IPS DF 6.9 (cell line): ENCODE measurements at regions not wholly inside any gene's neighbourhood (a gene's known extent, or its start where the extent isn't known, plus 50 kb on each side); places are given as distances from the start of the nearest gene placed in this dataset.

Experiments used
- DNase-seq: peaks from one replicate; pipeline ENCODE4 v3.0.0-alpha.2; 2013; ENCODE audit warnings: low read depth, low spot score
- H3K27ac ChIP-seq: one replicate; pipeline ENCODE4 v1.5.1; 2013; ENCODE audit warnings: low read length, control low read depth
- H3K27me3 ChIP-seq: 2 replicates; pipeline ENCODE4 v1.6.1; 2013; ENCODE audit warnings: mild to moderate bottlenecking, low read length; ENCODE audit not compliant: control insufficient read depth, insufficient read depth
- H3K36me3 ChIP-seq: 2 replicates; pipeline ENCODE4 v1.6.1; 2013; ENCODE audit warnings: low read length; ENCODE audit not compliant: control insufficient read depth, insufficient read depth
- H3K4me1 ChIP-seq: 2 replicates; pipeline ENCODE4 v1.6.1; 2013; ENCODE audit warnings: low read length; ENCODE audit not compliant: control insufficient read depth, insufficient read depth
- H3K4me3 ChIP-seq: 2 replicates; pipeline ENCODE4 v1.5.1; 2013; ENCODE audit warnings: mild to moderate bottlenecking, low read length
- H3K9me3 ChIP-seq: 2 replicates; pipeline ENCODE4 v1.6.1; 2013; ENCODE audit warnings: low read length, inconsistent platforms; ENCODE audit not compliant: control insufficient read depth, insufficient read depth
- WGBS: extraction: QIAGEN DNeasy Blood & Tissue Kit; methylation state at CpG from one replicate; pipeline ENCODE4 v1.1.7; 2013; ENCODE audit warnings: mixed read lengths, missing lambda C conversion rate; ENCODE audit not compliant: insufficient read length, insufficient coverage; 5-methylcytosine and 5-hydroxymethylcytosine counted together

- Histone ChIP-seq H3K27me3 (no peaks in the 10 kb centered on the region), H3K4me1 (no peaks in the 10 kb centered on the region), H3K4me3 (no peak overlapping the region), H3K9me3 (no peaks in the 10 kb centered on the region), H3K36me3 (no peaks in the 10 kb centered on the region), H3K27ac (no peak overlapping the region)
- no CpG with 5 or more reads among the region's 1 CpG for WGBS
- DNase-seq, result no peak
Measured at GRCh38 chr10:83397806-83398205, 741.5 kb upstream of the GHITM start.

GRCh38 chr10:83410570-83410969, 728.7 kb upstream of the GHITM start:
- no peak overlapping the region for H3K4me3 ChIP-seq
- no peaks in the 10 kb centered on the region for H3K27me3 ChIP-seq
- no peaks in the 10 kb centered on the region for H3K9me3 ChIP-seq
- no CpG with 5 or more reads among the region's 2 CpGs for WGBS
- H3K4me1 ChIP-seq, result no peaks in the 10 kb centered on the region
- H3K36me3 ChIP-seq, result no peaks in the 10 kb centered on the region
- DNase-seq, result no peak
- no peak overlapping the region for H3K27ac ChIP-seq

GRCh38 chr10:83425306-83425705, 714.0 kb upstream of the GHITM start:
- H3K27me3 ChIP-seq, result no peaks in the 10 kb centered on the region
- H3K4me1 ChIP-seq, result no peaks in the 10 kb centered on the region
- DNase-seq, result no peak
- no peaks in the 10 kb centered on the region for H3K36me3 ChIP-seq
- no CpG with 5 or more reads among the region's 2 CpGs for WGBS
- H3K9me3 ChIP-seq, result peaks cover 2% of the 10 kb centered on the region; the same call in 1 of the 2 replicates
- no peak overlapping the region for H3K4me3 ChIP-seq
- H3K27ac ChIP-seq, result no peak overlapping the region

GRCh38 chr10:83427101-83427500, 712.2 kb upstream of the GHITM start:
- Histone ChIP-seq H3K4me3 (no peak overlapping the region), H3K9me3 (peaks cover 2% of the 10 kb centered on the region; the same call in 1 of the 2 replicates), H3K36me3 (no peaks in the 10 kb centered on the region), H3K27ac (no peak overlapping the region), H3K4me1 (0 out of 2 replicates have a peak, but pooled peaks cover 1% of the 10 kb centered on the region), H3K27me3 (no peaks in the 10 kb centered on the region)
- no peak for DNase-seq
- no CpG with 5 or more reads among the region's 4 CpGs for WGBS

- no CpG with 5 or more reads among the region's 8 CpGs for WGBS
- peaks cover 2% of the 10 kb centered on the region; the same call in 1 of the 2 replicates for H3K9me3 ChIP-seq
- H3K4me1 ChIP-seq, result 0 out of 2 replicates have a peak, but pooled peaks cover 1% of the 10 kb centered on the region
- no peak for DNase-seq
- no peaks in the 10 kb centered on the region for H3K36me3 ChIP-seq
- H3K27ac ChIP-seq, result no peak overlapping the region
- H3K27me3 ChIP-seq, result no peaks in the 10 kb centered on the region
- H3K4me3 ChIP-seq, result no peak overlapping the region
Measured at GRCh38 chr10:83432261-83433045, 706.9 kb upstream of the GHITM start.

GRCh38 chr10:83433705-83434104, 705.6 kb upstream of the GHITM start:
- Histone ChIP-seq H3K27ac (no peak overlapping the region), H3K36me3 (no peaks in the 10 kb centered on the region), H3K9me3 (no peaks in the 10 kb centered on the region), H3K4me1 (0 out of 2 replicates have a peak, but pooled peaks cover 1% of the 10 kb centered on the region), H3K4me3 (no peak overlapping the region), H3K27me3 (no peaks in the 10 kb centered on the region)
- DNase-seq, result no peak
- WGBS, result no CpG with 5 or more reads among the region's 4 CpGs

GRCh38 chr10:83448013-83448412, 691.3 kb upstream of the GHITM start:
- no CpG with 5 or more reads among the region's 1 CpG for WGBS
- Histone ChIP-seq H3K27ac (no peak overlapping the region), H3K4me1 (no peaks in the 10 kb centered on the region), H3K9me3 (no peaks in the 10 kb centered on the region), H3K27me3 (no peaks in the 10 kb centered on the region), H3K4me3 (no peak overlapping the region), H3K36me3 (no peaks in the 10 kb centered on the region)
- no peak for DNase-seq

GRCh38 chr10:83458611-83459010, 680.7 kb upstream of the GHITM start:
- no peak overlapping the region for H3K4me3 ChIP-seq
- H3K9me3 ChIP-seq, result no peaks in the 10 kb centered on the region
- H3K36me3 ChIP-seq, result no peaks in the 10 kb centered on the region
- H3K4me1 ChIP-seq, result no peaks in the 10 kb centered on the region
- no peak for DNase-seq
- H3K27me3 ChIP-seq, result no peaks in the 10 kb centered on the region
- WGBS, result no CpG with 5 or more reads among the region's 13 CpGs
- no peak overlapping the region for H3K27ac ChIP-seq

- no peak for DNase-seq
- WGBS, result no CpG with 5 or more reads among the region's 7 CpGs
- Histone ChIP-seq H3K36me3 (no peaks in the 10 kb centered on the region), H3K4me3 (no peak overlapping the region), H3K27ac (no peak overlapping the region), H3K27me3 (no peaks in the 10 kb centered on the region), H3K9me3 (no peaks in the 10 kb centered on the region), H3K4me1 (no peaks in the 10 kb centered on the region)
Measured at GRCh38 chr10:83459124-83459523, 680.2 kb upstream of the GHITM start.

GRCh38 chr10:83469728-83470331, 669.5 kb upstream of the GHITM start:
- Histone ChIP-seq H3K4me1 (no peaks in the 10 kb centered on the region), H3K27ac (no peak overlapping the region), H3K9me3 (no peaks in the 10 kb centered on the region), H3K27me3 (no peaks in the 10 kb centered on the region), H3K36me3 (no peaks in the 10 kb centered on the region), H3K4me3 (no peak overlapping the region)
- no peak for DNase-seq
- WGBS, result no CpG with 5 or more reads among the region's 2 CpGs
